H9 (cell line): ENCODE measurements at regions not wholly inside any gene's neighbourhood (a gene's known extent, or its start where the extent isn't known, plus 50 kb on each side); places are given as distances from the start of the nearest gene placed in this dataset.

ENCODE experiments used
- DNase-seq: peaks from one replicate; pipeline ENCODE4 v3.0.0-alpha.2; 2017
- H2AFZ ChIP-seq: one replicate; pipeline ENCODE4 v1.6.1; 2013; ENCODE audit warnings: mild to moderate bottlenecking, low read length, control low read depth, moderate library complexity
- H2AK5ac ChIP-seq: 2 replicates; pipeline ENCODE4 v1.6.1; 2013; ENCODE audit warnings: low read length, control low read depth, mixed read lengths; ENCODE audit not compliant: insufficient read length
- H2BK120ac ChIP-seq: one replicate; pipeline ENCODE4 v1.6.1; 2013; ENCODE audit warnings: low read depth, mild to moderate bottlenecking, low read length, control low read depth, inconsistent platforms; ENCODE audit not compliant: poor library complexity, severe bottlenecking
- H2BK12ac ChIP-seq: 2 replicates; pipeline ENCODE4 v1.6.1; 2013; ENCODE audit warnings: low read length, control low read depth, mixed read lengths, low read depth; ENCODE audit not compliant: insufficient read length
- H2BK15ac ChIP-seq: 2 replicates; pipeline ENCODE4 v1.6.1; 2013; ENCODE audit warnings: low read depth, low read length, control low read depth
- H2BK20ac ChIP-seq: one replicate; pipeline ENCODE4 v1.6.1; 2013; ENCODE audit warnings: low read depth, mild to moderate bottlenecking, low read length, control low read depth, inconsistent platforms; ENCODE audit not compliant: poor library complexity, severe bottlenecking
- H2BK5ac ChIP-seq: 2 replicates; pipeline ENCODE4 v1.6.1; 2013; ENCODE audit warnings: low read length, control low read depth, mixed read lengths; ENCODE audit not compliant: insufficient read length
- H3K14ac ChIP-seq: 2 replicates; pipeline ENCODE4 v1.6.1; 2013; ENCODE audit warnings: low read length, control low read depth; ENCODE audit not compliant: insufficient read depth
- H3K18ac ChIP-seq: 2 replicates; pipeline ENCODE4 v1.6.1; 2013; ENCODE audit warnings: low read depth, mild to moderate bottlenecking, mixed read lengths, low read length, control low read depth; ENCODE audit not compliant: insufficient read length
- H3K23ac ChIP-seq: 2 replicates; pipeline ENCODE4 v1.6.1; 2013; ENCODE audit warnings: low read length, control low read depth, mixed read lengths, low read depth; ENCODE audit not compliant: insufficient read length
- H3K23me2 ChIP-seq: 2 replicates; pipeline ENCODE4 v1.6.1; 2013; ENCODE audit warnings: low read depth, mild to moderate bottlenecking, mixed read lengths, low read length, control low read depth; ENCODE audit not compliant: insufficient read length, poor library complexity, severe bottlenecking
- H3K27ac ChIP-seq: 2 replicates; pipeline ENCODE4 v1.5.1; 2013; ENCODE audit warnings: low read length, control low read depth, mixed read lengths, low read depth; ENCODE audit not compliant: insufficient read length
- H3K27me3 ChIP-seq: 2 replicates; pipeline ENCODE4 v1.6.1; 2013; ENCODE audit warnings: low read length, control low read depth, inconsistent platforms; ENCODE audit not compliant: insufficient read depth
- H3K4ac ChIP-seq: 2 replicates; pipeline ENCODE4 v1.6.1; 2013; ENCODE audit warnings: low read depth, mild to moderate bottlenecking, control low read depth, inconsistent platforms, low read length, moderate library complexity
- H3K4me1 ChIP-seq: 2 replicates; pipeline ENCODE4 v1.6.1; 2013; ENCODE audit warnings: low read length, control low read depth, inconsistent platforms; ENCODE audit not compliant: insufficient read depth
- H3K4me2 ChIP-seq: 2 replicates; pipeline ENCODE4 v1.6.1; 2013; ENCODE audit warnings: low read length, control low read depth, mixed read lengths; ENCODE audit not compliant: insufficient read length, insufficient read depth
- H3K56ac ChIP-seq: 2 replicates; pipeline ENCODE4 v1.6.1; 2013; ENCODE audit warnings: low read depth, mild to moderate bottlenecking, mixed read lengths, low read length, control low read depth; ENCODE audit not compliant: insufficient read length
- H3K79me1 ChIP-seq: 2 replicates; pipeline ENCODE4 v1.6.1; 2013; ENCODE audit warnings: low read depth, mild to moderate bottlenecking, moderate library complexity, low read length, control low read depth, inconsistent platforms; ENCODE audit not compliant: insufficient read depth, poor library complexity, severe bottlenecking
- H3K79me2 ChIP-seq: 2 replicates; pipeline ENCODE4 v1.6.1; 2013; ENCODE audit warnings: low read length, control low read depth, inconsistent platforms; ENCODE audit not compliant: insufficient read depth
- H3K9ac ChIP-seq: 2 replicates; pipeline ENCODE4 v1.6.1; 2013; ENCODE audit warnings: low read length, control low read depth, mixed read lengths; ENCODE audit not compliant: insufficient read length; ENCODE audit errors: extremely low read depth
- H3K9me3 ChIP-seq: one replicate; pipeline ENCODE4 v1.6.1; 2013; ENCODE audit warnings: low read depth, low read length, inconsistent platforms; ENCODE audit not compliant: control insufficient read depth
- H3T11ph ChIP-seq: one replicate; pipeline ENCODE4 v1.6.1; 2013; ENCODE audit warnings: mild to moderate bottlenecking, low read length, control low read depth, inconsistent platforms
- H4K20me1 ChIP-seq: one replicate; pipeline ENCODE4 v1.6.1; 2013; ENCODE audit not compliant: control insufficient read depth, insufficient read length, insufficient read depth
- H4K5ac ChIP-seq: 2 replicates; pipeline ENCODE4 v1.6.1; 2013; ENCODE audit warnings: low read depth, mild to moderate bottlenecking, mixed read lengths, low read length, control low read depth; ENCODE audit not compliant: insufficient read length
- H4K8ac ChIP-seq: replicated peaks from 2 replicates; pipeline ENCODE4 v1.6.1; 2013; ENCODE audit warnings: low read length, control low read depth, mixed read lengths, low read depth; ENCODE audit not compliant: insufficient read length
- H4K91ac ChIP-seq: 2 replicates; pipeline ENCODE4 v1.6.1; 2013; ENCODE audit warnings: low read depth, mild to moderate bottlenecking, moderate library complexity, mixed read lengths, low read length, control low read depth; ENCODE audit not compliant: insufficient read length
- H3K27ac Mint-ChIP-seq, 3 experiments: 2 replicates in 2 of 3; 3 replicates in 1 of 3; pipeline ENCODE4 v1.8.0; 2020 to 2021; ENCODE audit warnings: mixed read lengths in 3 of 3, mild to moderate bottlenecking in 1 of 3, moderate library complexity in 1 of 3
- H3K27me3 Mint-ChIP-seq: 2 replicates; pipeline ENCODE4 v1.8.0; 2021; ENCODE audit warnings: low read depth, mild to moderate bottlenecking, moderate library complexity, mixed read lengths
- H3K36me3 Mint-ChIP-seq, 3 experiments: 2 replicates in 2 of 3; 3 replicates in 1 of 3; pipeline ENCODE4 v1.8.0; 2020 to 2021; ENCODE audit warnings: low read depth in 3 of 3, mixed read lengths in 3 of 3; ENCODE audit not compliant: insufficient read depth in 1 of 3
- H3K4me1 Mint-ChIP-seq, 2 experiments: 2 replicates each; pipeline ENCODE4 v1.8.0; 2020; ENCODE audit warnings: mixed read lengths in 2 of 2
- H3K4me3 Mint-ChIP-seq, 2 experiments: 2 replicates in 1 of 2; 3 replicates in 1 of 2; pipeline ENCODE4 v1.8.0; 2020 to 2021; ENCODE audit warnings: mild to moderate bottlenecking in 2 of 2, mixed read lengths in 2 of 2, moderate library complexity in 1 of 2
- H3K9me3 Mint-ChIP-seq, 2 experiments: 2 replicates in 1 of 2; 3 replicates in 1 of 2; pipeline ENCODE4 v1.8.0; 2020; ENCODE audit warnings: mild to moderate bottlenecking in 2 of 2, mixed read lengths in 2 of 2, moderate library complexity in 1 of 2
- WGBS: extraction: QIAGEN DNeasy Blood & Tissue Kit; methylation state at CpG from one replicate; pipeline ENCODE4 v1.1.7; 2013; ENCODE audit warnings: missing lambda C conversion rate, low lambda C conversion rate, mixed read lengths; ENCODE audit not compliant: insufficient read length; ENCODE audit errors: extremely low coverage; 5-methylcytosine and 5-hydroxymethylcytosine counted together
- TF ChIP-seq, protein P1 (sequence below): fragments of 200-600 bp; sonication (generic); conservative IDR thresholded peaks from 3 replicates; pipeline ENCODE4 v1.8.0; 2021; ENCODE audit warnings: antibody characterized with exemption, mild to moderate bottlenecking

GRCh38 chrX:79645749-79646148 lies 278.6 kb upstream of the ITM2A start:
- H3K36me3 Mint-ChIP-seq = no peaks in the 10 kb centered on the region

More at GRCh38 chrX:79645749-79646148, 278.6 kb upstream of the ITM2A start:
- Histone ChIP-seq H3K4me1 (no peaks in the 10 kb centered on the region), H3K4me2 (no peak overlapping the region), H2AK5ac (no peak overlapping the region), H4K5ac (no peak overlapping the region), H3K56ac (no peak overlapping the region), H3K23ac (no peak overlapping the region), H2BK20ac (no peak overlapping the region), H2AFZ (no peak overlapping the region), H2BK15ac (no peak overlapping the region), H3K14ac (no peak overlapping the region), H4K8ac (no peak overlapping the region), H4K91ac (no peak overlapping the region), H3K4ac (no peak overlapping the region), H3K23me2 (no peaks in the 10 kb centered on the region), H3K9me3 (peaks cover 6% of the 10 kb centered on the region), H3K79me2 (no peaks in the 10 kb centered on the region), H3K79me1 (no peaks in the 10 kb centered on the region), H3K18ac (no peak overlapping the region), H2BK12ac (no peak overlapping the region), H3K9ac (no peak overlapping the region), H3K27me3 (no peaks in the 10 kb centered on the region), H4K20me1 (no peaks in the 10 kb centered on the region), H2BK120ac (no peak overlapping the region), H3K27ac (no peak overlapping the region), H2BK5ac (no peak overlapping the region), H3T11ph (no peak overlapping the region)
- Mint-ChIP-seq H3K4me1 (no peaks in the 10 kb centered on the region), H3K27me3 (no peaks in the 10 kb centered on the region; the same call in 1 of the 2 replicates), H3K4me3 (no peak overlapping the region), H3K9me3 (peaks cover 45% of the 10 kb centered on the region in 2 experiments), H3K27ac (no peak overlapping the region)
- no peak for DNase-seq
- WGBS = no CpG with 5 or more reads among the region's 3 CpGs
- TF ChIP-seq, protein P1, sequence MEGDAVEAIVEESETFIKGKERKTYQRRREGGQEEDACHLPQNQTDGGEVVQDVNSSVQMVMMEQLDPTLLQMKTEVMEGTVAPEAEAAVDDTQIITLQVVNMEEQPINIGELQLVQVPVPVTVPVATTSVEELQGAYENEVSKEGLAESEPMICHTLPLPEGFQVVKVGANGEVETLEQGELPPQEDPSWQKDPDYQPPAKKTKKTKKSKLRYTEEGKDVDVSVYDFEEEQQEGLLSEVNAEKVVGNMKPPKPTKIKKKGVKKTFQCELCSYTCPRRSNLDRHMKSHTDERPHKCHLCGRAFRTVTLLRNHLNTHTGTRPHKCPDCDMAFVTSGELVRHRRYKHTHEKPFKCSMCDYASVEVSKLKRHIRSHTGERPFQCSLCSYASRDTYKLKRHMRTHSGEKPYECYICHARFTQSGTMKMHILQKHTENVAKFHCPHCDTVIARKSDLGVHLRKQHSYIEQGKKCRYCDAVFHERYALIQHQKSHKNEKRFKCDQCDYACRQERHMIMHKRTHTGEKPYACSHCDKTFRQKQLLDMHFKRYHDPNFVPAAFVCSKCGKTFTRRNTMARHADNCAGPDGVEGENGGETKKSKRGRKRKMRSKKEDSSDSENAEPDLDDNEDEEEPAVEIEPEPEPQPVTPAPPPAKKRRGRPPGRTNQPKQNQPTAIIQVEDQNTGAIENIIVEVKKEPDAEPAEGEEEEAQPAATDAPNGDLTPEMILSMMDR = no peak
